Pons (tissue), 1 donor: ENCODE measurements at regions not wholly inside any gene's neighbourhood (a gene's known extent, or its start where the extent isn't known, plus 50 kb on each side); places are given as distances from the start of the nearest gene placed in this dataset.
A peak's percentile ranks its signal among the peaks of the same experiment; 100 is the strongest.
"Not testable (repeated sequence)": the region's sequence is repeated elsewhere in the genome, so short reads cannot be mapped to it uniquely, and the experiment has no call there.

Experiments
- DNase-seq: peaks from one replicate; pipeline ENCODE4 v3.0.0-alpha.2; 2016; ENCODE audit warnings: low spot score

GRCh38 chr3:87101861-87102625, 111.1 kb upstream of the VGLL3 start:
- DNase-seq = no peak

- DNase-seq = not testable (repeated sequence)
Measured at GRCh38 chr3:87097733-87098132, 106.8 kb upstream of the VGLL3 start.

GRCh38 chr3:87090631-87091030, 99.7 kb upstream of the VGLL3 start:
- no peak for DNase-seq

- peak; percentile 97 for DNase-seq
Measured at GRCh38 chr3:87088993-87089841, 98.3 kb upstream of the VGLL3 start.

- peak; percentile 38 for DNase-seq
Measured at GRCh38 chr3:87088430-87088992, 97.6 kb upstream of the VGLL3 start.

GRCh38 chr3:87084868-87085267, 93.9 kb upstream of the VGLL3 start:
- no peak for DNase-seq

- peak; percentile 90 for DNase-seq
Measured at GRCh38 chr3:87082796-87083440, 92.0 kb upstream of the VGLL3 start.

GRCh38 chr3:87077355-87077754, 86.4 kb upstream of the VGLL3 start:
- no peak for DNase-seq

- DNase-seq = no peak
Measured at GRCh38 chr3:87076946-87077345, 86.0 kb upstream of the VGLL3 start.

GRCh38 chr3:87073496-87074145, 82.7 kb upstream of the VGLL3 start:
- DNase-seq = no peak

- no peak for DNase-seq
Measured at GRCh38 chr3:87072446-87072845, 81.5 kb upstream of the VGLL3 start.

- DNase-seq = no peak
Measured at GRCh38 chr3:87069971-87070370, 79.0 kb upstream of the VGLL3 start.

- no peak for DNase-seq
Measured at GRCh38 chr3:87069021-87069420, 78.1 kb upstream of the VGLL3 start.

GRCh38 chr3:87062685-87063084, 71.7 kb upstream of the VGLL3 start:
- no peak for DNase-seq

GRCh38 chr3:87057474-87057873, 66.5 kb upstream of the VGLL3 start:
- DNase-seq = no peak

- DNase-seq = no peak
Measured at GRCh38 chr3:87053553-87053952, 62.6 kb upstream of the VGLL3 start.

- no peak for DNase-seq
Measured at GRCh38 chr3:87052499-87053260, 61.7 kb upstream of the VGLL3 start.

GRCh38 chr3:87047852-87048251, 56.9 kb upstream of the VGLL3 start:
- no peak for DNase-seq

GRCh38 chr3:87046241-87046640, 55.3 kb upstream of the VGLL3 start:
- DNase-seq = no peak

GRCh38 chr3:87045473-87045872, 54.5 kb upstream of the VGLL3 start:
- no peak for DNase-seq

- DNase-seq = no peak
Measured at GRCh38 chr3:87044846-87045245, 53.9 kb upstream of the VGLL3 start.
